GM12865 (cell line): ENCODE measurements at regions not wholly inside any gene's neighbourhood (a gene's known extent, or its start where the extent isn't known, plus 50 kb on each side); places are given as distances from the start of the nearest gene placed in this dataset.

Source experiments
- DNase-seq: peaks from one replicate; pipeline ENCODE4 v3.0.0; 2010; ENCODE audit warnings: low read depth
- H3K4me3 ChIP-seq: 2 replicates; pipeline ENCODE4 v1.5.1; 2011; ENCODE audit warnings: mild to moderate bottlenecking, low read depth, low read length, control low read depth
- TF ChIP-seq, protein P1 (sequence below): IDR thresholded peaks from 2 replicates; pipeline ENCODE4 v1.5.1; 2011; ENCODE audit warnings: low read length, control low read depth, low read depth, inconsistent platforms; ENCODE audit not compliant: insufficient read depth; ENCODE audit errors: missing control alignments

DNA sequence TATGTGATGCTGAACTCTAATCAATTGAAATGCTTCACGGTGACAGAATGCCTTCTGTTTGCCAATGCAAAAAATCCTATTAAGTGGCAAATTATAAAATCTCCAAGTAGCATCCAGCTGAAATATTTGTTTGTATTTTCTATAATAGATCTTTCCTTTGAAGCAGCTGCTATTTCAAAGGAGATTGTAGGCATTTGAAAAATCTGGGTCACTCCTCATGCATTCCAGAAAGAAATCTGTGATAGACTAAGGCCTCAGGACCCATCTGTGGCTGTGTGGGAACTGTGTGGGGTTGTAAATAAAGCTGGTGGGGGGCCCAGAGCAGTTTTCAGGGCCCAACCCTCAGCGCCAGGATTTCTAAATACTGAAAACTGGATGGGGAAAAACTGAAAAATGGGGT, 216.9 kb upstream of the ARG1 start:
- TF ChIP-seq, protein P1, sequence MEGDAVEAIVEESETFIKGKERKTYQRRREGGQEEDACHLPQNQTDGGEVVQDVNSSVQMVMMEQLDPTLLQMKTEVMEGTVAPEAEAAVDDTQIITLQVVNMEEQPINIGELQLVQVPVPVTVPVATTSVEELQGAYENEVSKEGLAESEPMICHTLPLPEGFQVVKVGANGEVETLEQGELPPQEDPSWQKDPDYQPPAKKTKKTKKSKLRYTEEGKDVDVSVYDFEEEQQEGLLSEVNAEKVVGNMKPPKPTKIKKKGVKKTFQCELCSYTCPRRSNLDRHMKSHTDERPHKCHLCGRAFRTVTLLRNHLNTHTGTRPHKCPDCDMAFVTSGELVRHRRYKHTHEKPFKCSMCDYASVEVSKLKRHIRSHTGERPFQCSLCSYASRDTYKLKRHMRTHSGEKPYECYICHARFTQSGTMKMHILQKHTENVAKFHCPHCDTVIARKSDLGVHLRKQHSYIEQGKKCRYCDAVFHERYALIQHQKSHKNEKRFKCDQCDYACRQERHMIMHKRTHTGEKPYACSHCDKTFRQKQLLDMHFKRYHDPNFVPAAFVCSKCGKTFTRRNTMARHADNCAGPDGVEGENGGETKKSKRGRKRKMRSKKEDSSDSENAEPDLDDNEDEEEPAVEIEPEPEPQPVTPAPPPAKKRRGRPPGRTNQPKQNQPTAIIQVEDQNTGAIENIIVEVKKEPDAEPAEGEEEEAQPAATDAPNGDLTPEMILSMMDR = no peak
- no peak overlapping the region for H3K4me3 ChIP-seq
- no peak for DNase-seq

GRCh38 chr6:131357501-131357900, 215.5 kb upstream of the ARG1 start:
- H3K4me3 ChIP-seq = no peak overlapping the region
- DNase-seq = no peak
- TF ChIP-seq, protein P1 = no peak

DNA sequence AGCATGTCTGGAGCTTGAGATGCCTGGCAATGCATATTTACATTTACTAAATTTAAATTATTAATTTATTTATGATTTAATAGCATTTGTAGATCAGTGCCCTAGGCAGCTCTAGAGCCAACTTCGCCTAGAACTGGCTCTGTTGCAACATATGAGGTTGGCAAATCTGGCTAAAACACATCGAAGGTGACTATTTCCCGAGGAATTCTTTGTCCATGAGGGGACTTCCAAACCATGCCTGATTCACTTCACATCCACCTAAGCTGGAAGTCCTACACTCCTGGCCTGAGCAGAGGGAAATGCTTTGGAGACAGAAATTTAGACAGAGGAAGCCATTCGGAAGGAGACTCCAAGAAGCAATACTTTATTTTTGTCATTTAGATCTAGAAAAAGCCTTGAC, 211.0 kb upstream of the ARG1 start:
- TF ChIP-seq, protein P1 = no peak
- no peak overlapping the region for H3K4me3 ChIP-seq
- no peak for DNase-seq

DNA sequence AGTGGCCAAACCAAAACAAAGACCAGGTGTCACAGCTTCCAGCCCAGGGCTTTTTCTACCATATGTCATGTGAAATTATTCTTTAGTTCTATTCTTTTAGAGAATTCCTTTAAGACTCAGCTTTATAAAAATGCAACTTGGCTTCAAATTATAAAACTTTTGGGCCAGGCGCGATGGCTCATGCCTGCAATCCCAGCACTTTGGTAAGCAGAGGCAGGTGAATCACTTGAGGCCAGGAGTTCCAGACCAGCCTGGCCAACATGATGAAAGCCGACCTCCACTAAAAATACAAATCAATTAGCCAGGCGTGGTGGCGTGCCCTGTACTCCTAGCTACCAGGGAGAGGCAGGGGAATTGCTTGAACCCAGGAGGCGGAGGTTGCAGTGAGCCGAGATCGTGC, 210.3 kb upstream of the ARG1 start:
- no peak for DNase-seq
- no peak overlapping the region for H3K4me3 ChIP-seq
- TF ChIP-seq, protein P1 = no peak

DNA sequence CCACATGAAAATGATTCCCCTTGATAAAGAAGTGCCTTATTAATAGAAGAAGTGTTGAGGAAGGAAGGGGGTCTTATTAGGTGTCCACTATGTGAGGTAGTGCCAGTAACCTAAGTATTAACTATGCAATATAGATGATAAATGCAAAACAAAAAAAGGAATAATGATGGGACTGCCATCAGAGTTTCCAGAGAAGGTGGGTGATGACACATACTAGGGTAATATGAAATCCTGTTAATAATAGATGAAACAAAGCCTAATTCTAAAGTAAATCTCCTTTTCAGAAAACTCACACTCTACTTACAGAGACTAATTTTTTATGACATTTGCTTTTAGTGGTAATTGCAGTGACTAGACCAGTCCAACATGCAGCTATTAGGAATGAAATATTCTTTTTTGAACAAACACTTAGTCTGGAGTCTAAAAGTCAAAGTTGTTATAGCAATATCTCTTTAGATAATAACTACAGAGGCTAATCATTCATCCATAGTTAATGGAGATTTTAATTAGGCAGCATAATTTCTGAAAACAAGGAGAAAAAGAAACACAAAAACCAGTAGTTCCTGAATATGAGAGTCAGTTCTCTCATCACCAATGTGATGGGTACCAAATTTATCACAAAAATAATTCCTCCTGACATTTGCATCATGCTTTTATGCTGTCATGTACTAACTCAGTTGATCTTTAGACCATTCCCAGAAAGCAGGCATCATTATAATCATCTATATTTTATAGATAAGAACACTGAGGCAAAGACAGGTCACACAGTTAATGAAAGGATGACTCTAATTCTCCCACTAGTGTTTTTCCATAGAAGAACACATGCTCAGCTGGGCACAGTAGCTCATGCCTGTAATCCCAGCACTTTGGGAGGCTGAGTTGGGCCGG, 208.8 kb upstream of the ARG1 start:
- DNase-seq = no peak
- H3K4me3 ChIP-seq = no peak overlapping the region
- TF ChIP-seq, protein P1 = no peak

DNA sequence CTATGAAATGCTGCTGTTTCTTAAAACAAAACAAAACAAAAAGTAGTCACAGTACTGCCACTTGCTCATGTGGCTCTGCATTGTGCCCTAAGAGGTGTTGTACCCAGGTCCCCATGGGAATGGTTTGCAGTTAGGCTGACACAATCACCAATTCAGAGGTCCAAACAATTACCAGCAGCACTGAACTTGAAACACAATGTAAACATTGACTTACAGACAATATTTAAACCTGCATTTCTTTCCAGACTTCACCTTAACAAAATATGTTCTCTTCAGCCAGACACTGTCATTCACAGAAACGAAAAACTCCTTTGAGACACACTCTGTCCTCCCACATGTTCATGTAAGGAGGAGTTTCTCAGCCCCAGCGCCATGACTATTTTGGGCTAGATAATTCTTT, 206.8 kb upstream of the ARG1 start:
- DNase-seq = no peak
- TF ChIP-seq, protein P1 = no peak
- H3K4me3 ChIP-seq = no peak overlapping the region
